GM19452 (cell line): ENCODE measurements at regions not wholly inside any gene's neighbourhood (a gene's known extent, or its start where the extent isn't known, plus 50 kb on each side); places are given as distances from the start of the nearest gene placed in this dataset.

Source experiments
- ATAC-seq: cut with Tn5 transposase; IDR thresholded peaks from one replicate; pipeline ENCODE4 v1.9.1; 2021; ENCODE audit not compliant: unreplicated experiment

- no peak for ATAC-seq
Measured at GRCh38 chr6:4620284-4621151, 155.7 kb upstream of the CDYL start.

- no peak for ATAC-seq
Measured at GRCh38 chr6:4616311-4616710, 159.9 kb upstream of the CDYL start.

- ATAC-seq, result no peak
Measured at GRCh38 chr6:4615891-4616290, 160.3 kb upstream of the CDYL start.

GRCh38 chr6:4615231-4615630, 161.0 kb upstream of the CDYL start:
- no peak for ATAC-seq

GRCh38 chr6:4614637-4615036, 161.6 kb upstream of the CDYL start:
- ATAC-seq, result no peak

DNA sequence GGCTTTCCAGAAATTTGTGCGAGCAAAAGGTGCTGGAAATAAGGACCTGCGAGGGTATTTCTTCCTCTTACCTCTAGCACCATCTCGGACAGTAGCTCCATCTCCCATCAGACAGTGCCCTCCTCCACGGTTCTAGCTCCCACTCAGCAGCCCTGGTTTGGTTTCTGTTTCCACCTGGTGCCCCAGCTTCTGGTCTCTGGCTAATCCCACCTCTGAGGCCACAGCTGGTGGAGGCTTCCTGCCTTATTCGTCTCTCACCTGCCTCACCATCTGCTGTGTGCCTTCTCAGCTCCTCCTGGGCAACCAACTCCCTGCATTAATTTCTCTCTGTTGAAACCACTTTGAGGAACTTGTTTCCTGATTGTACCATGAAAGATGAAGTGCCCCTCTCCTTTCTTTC, 162.4 kb upstream of the CDYL start:
- no peak for ATAC-seq

GRCh38 chr6:4613381-4613780, 162.8 kb upstream of the CDYL start:
- no peak for ATAC-seq

GRCh38 chr6:4612636-4613171, 163.5 kb upstream of the CDYL start:
- ATAC-seq, result no peak

- no peak for ATAC-seq
Measured at GRCh38 chr6:4611429-4612129, 164.6 kb upstream of the CDYL start.

DNA sequence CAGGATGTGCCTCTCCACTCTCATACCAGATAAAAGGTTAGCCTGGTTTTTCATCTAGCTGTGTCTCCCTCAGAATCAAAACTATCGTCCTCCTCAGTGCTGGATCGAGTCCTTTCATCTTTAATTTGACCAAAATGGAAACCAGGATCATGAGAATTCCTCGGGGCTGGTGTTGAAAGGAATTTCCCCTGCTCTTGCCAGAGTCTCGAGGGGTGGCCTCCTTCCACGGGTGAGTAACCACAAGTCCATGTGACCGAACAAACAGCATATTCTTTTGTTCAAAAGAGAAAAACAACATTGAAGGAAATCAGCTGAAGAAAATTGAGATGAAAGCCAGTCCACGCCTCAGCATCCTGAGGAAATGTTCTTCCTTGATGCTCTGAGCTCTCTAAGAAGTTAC, 165.9 kb upstream of the CDYL start:
- ATAC-seq, result no peak

- ATAC-seq, result no peak
Measured at GRCh38 chr6:4608361-4609115, 167.7 kb upstream of the CDYL start.

GRCh38 chr6:4607793-4608192, 168.4 kb upstream of the CDYL start:
- no peak for ATAC-seq

DNA sequence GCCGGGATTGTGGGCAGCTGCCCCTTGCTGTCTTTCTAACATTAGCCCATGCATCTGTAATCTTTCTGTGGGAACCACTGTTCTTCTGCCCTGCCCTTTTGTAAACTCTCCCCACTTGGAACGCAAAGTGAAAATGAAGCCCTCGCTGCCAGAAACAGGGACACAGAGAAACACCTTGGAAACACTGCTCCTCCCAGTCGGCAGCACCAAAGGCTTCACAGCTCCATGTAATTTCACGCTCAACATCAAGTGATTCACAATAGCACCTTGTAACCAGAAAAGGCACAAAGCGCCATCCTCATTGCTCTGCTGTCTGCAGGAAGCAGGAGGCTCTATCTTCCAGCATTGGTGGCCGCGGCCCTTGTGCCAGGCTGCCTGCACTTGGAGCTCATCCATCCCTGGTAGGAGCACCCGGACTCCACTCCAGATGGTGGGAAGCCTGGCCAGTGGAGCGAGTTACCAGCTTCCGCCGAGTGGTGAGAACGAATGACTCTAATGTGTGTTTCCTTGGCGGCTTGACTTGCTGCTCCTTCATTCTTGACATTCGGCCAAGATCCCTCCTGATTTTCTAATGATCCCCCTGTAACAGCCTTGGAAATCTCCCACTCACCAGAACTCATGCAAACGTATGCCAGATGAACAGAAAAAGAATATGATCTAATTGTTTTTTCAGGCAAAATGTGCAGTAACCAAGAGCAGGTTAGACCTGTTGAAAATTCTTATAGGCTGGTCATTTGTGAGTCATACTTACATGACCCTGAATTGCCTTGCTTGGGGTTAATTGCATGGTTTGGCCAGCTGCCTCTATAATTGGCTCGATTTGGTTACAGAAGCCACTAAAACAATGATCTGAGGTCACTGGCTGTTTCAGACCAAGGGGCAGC, 169.1 kb upstream of the CDYL start:
- ATAC-seq, result no peak

GRCh38 chr6:4606016-4606415, 170.2 kb upstream of the CDYL start:
- no peak for ATAC-seq

GRCh38 chr6:4603856-4604369, 172.3 kb upstream of the CDYL start:
- no peak for ATAC-seq

DNA sequence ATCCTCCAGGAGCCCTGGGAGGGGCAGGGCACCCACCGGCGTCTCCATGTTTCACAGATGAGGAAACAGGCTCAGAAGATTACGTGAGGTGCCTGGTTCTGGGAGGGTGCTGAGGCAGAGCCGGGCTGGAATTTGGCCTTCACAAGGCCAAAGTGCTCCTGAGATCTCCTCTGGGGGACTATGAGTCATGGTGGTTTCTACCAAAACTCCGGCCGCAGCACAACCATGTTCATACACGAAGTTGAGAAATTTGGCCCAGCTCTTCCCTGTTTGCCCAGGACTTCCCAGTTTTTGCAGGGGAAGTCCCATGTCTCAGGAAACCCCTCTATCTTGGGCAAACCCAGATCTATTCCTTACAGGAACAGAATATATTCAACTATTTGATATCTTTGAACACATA, 172.9 kb upstream of the CDYL start:
- ATAC-seq, result no peak

DNA sequence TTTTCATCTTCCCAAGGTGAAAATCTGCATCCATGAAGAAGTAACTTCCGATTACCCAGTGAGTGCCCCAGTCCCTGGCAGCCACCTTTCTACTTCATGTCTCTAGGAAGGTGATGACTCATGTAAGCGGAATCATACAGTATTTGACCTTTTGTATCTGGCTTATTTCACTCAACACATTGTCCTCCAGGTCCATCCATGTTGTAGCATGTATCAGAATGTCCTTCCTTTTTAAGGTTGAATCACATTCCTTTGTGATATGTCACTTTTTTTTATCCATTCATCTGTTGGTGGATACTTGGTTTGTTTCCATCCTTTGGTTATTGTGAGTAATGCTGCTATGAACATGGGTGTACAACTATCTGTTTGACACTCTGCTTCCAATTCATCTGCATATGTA, 176.3 kb upstream of the CDYL start:
- ATAC-seq, result no peak

GRCh38 chr6:4598384-4598995, 177.7 kb upstream of the CDYL start:
- ATAC-seq, result no peak

DNA sequence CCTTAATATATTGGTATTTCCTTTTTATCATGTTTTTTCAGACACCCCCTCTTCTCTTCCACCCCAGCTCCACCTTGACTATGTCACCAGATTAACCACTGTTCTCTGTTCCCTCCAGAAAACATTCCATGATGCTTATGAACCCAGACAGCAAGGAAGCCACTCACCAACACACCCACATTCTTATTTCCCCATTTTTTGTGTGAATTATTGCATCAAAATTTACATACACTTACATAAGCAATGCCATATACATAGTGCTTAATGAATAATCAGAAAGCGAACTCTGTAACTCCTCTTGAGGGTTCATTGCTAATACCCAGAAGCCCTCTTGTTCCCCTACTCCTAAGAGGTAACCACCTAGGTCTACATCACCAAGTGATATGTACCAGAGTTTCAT, 182.3 kb upstream of the CDYL start:
- no peak for ATAC-seq

DNA sequence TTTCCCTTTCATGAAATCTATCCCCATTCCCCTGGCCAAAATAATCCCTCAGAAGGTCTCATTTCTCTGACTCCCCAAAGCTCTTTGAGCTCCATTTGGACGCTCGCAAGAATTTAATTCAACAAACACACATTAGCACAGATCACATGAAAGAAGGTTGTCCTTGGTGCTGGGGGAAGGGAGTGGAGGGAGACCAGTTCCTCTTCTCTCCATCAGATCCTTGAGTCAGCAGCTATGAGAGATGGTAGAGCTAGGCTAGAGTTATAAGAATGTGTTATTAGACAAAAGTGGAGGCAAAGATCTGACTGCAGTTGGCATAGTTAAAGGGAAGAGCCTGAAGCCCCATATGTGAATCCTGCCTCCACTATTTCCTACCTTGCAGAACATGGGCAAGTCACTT, 184.2 kb upstream of the CDYL start:
- no peak for ATAC-seq
